ENCODE measurements at regions not wholly inside any gene's neighbourhood (a gene's known extent, or its start where the extent isn't known, plus 50 kb on each side); places are given as distances from the start of the nearest gene placed in this dataset.
A peak's percentile ranks its signal among the peaks of the same experiment; 100 is the strongest.

DNA sequence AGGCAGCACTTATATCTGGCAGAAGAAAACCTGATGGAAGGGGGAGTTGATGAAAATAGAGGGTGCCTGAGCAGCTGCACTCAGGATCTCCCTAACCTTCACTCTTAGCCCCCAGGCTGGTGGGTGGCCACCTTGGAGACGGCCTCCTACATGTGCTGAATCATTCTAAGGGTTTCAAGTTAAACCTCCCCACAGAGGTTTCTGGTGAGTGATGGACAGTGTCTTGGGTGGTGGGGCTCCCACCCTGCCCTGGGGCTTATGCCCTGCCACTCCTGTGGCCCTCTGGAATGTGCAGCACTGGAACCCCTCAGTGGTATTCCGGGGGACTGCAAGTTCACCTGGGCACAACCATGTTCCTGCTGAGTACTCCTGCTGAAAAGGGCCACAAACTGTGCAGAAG, 357.2 kb downstream of the CD83 start:
- TF ChIP-seq, protein P1, sequence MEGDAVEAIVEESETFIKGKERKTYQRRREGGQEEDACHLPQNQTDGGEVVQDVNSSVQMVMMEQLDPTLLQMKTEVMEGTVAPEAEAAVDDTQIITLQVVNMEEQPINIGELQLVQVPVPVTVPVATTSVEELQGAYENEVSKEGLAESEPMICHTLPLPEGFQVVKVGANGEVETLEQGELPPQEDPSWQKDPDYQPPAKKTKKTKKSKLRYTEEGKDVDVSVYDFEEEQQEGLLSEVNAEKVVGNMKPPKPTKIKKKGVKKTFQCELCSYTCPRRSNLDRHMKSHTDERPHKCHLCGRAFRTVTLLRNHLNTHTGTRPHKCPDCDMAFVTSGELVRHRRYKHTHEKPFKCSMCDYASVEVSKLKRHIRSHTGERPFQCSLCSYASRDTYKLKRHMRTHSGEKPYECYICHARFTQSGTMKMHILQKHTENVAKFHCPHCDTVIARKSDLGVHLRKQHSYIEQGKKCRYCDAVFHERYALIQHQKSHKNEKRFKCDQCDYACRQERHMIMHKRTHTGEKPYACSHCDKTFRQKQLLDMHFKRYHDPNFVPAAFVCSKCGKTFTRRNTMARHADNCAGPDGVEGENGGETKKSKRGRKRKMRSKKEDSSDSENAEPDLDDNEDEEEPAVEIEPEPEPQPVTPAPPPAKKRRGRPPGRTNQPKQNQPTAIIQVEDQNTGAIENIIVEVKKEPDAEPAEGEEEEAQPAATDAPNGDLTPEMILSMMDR (conservative IDR thresholded peaks at IDR 0.05; ENCODE audit: low read depth in 2 of 2) = peak; percentile 13 to 43; a peak in 3 of 4 replicates
- no peak for TF ChIP-seq CREB1 (CRISPR knock-in tag; IDR thresholded peaks at IDR 0.05; ENCODE audit: low read depth)
- TF ChIP-seq, protein P2, sequence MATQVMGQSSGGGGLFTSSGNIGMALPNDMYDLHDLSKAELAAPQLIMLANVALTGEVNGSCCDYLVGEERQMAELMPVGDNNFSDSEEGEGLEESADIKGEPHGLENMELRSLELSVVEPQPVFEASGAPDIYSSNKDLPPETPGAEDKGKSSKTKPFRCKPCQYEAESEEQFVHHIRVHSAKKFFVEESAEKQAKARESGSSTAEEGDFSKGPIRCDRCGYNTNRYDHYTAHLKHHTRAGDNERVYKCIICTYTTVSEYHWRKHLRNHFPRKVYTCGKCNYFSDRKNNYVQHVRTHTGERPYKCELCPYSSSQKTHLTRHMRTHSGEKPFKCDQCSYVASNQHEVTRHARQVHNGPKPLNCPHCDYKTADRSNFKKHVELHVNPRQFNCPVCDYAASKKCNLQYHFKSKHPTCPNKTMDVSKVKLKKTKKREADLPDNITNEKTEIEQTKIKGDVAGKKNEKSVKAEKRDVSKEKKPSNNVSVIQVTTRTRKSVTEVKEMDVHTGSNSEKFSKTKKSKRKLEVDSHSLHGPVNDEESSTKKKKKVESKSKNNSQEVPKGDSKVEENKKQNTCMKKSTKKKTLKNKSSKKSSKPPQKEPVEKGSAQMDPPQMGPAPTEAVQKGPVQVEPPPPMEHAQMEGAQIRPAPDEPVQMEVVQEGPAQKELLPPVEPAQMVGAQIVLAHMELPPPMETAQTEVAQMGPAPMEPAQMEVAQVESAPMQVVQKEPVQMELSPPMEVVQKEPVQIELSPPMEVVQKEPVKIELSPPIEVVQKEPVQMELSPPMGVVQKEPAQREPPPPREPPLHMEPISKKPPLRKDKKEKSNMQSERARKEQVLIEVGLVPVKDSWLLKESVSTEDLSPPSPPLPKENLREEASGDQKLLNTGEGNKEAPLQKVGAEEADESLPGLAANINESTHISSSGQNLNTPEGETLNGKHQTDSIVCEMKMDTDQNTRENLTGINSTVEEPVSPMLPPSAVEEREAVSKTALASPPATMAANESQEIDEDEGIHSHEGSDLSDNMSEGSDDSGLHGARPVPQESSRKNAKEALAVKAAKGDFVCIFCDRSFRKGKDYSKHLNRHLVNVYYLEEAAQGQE (IDR thresholded peaks at IDR 0.05; ENCODE audit: unreplicated experiment) = no peak
- TF ChIP-seq ZNF331 (CRISPR knock-in tag; IDR thresholded peaks at IDR 0.05; ENCODE audit: low read depth) = no peak
